ENCODE measurements at regions not wholly inside any gene's neighbourhood (a gene's known extent, or its start where the extent isn't known, plus 50 kb on each side); places are given as distances from the start of the nearest gene placed in this dataset.

DNA sequence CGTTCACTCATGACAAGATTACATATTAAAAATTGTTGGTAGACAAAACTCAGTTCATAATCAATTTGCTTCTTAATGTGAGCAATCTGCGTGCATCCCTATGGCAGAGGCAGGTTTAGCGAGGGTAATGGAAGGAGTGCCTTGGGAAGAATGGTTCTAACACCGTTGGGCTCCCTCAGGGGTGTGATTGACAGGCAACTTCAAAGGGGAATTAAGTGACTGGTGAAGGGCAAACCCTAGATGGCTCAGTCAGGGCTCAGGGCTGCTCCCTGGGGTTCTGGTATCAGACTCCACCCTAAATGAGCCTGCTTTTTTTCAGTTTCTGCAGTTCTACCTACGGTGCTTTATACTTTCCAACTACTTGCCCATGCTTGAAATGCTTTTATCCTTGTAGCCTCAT is 419.5 kb upstream of the CELF4 start:
- peak; percentile 17 for DNase-seq

DNA sequence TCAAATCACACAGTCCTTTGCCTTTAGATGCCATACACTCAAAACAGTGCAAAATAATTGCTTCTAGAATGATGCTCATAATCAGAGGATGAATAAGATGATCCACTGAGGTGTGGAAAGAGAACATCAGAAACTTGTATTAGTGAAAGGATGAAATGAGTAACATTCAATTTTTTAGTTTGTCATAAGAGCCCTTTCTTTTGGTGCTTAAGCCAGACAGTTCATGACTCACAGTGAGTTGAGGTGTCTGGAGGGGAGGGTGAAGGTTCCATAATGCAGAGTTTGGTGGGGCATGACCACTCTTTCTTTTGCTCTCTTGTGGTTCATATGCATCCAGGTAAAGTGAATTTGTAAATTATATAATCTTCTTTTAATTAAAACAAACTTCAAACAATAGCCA is 415.0 kb upstream of the CELF4 start:
- DNase-seq: no peak

GRCh38 chr18:37975446-37975845 is 409.8 kb upstream of the CELF4 start:
- no peak for DNase-seq

- DNase-seq: no peak
Observed at GRCh38 chr18:37967261-37967660, 401.7 kb upstream of the CELF4 start.

DNA sequence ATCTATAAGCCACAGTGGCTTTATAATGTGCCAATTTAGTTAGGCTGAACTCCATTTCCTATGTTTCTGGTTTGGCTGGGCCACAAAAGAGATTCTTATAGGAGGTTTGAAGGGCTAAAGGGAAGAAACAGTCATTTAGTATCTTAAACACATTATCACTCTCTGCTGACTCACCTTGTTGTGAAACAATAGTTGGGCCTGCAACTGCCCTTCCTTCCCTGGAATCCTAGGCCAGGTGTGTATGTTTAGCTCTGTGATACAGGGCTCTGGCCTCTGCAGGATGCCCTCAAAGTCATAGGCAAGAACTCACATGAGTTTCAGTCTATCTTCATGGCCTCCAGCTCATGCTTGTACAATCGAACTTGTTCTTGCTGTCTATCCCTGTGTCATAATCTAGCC is 400.0 kb upstream of the CELF4 start:
- DNase-seq: no peak

GRCh38 chr18:37964885-37965571 is 399.4 kb upstream of the CELF4 start:
- DNase-seq: no peak

GRCh38 chr18:37963837-37964236 is 398.2 kb upstream of the CELF4 start:
- no peak for DNase-seq

GRCh38 chr18:37962316-37962966 is 396.8 kb upstream of the CELF4 start:
- no peak for DNase-seq

DNA sequence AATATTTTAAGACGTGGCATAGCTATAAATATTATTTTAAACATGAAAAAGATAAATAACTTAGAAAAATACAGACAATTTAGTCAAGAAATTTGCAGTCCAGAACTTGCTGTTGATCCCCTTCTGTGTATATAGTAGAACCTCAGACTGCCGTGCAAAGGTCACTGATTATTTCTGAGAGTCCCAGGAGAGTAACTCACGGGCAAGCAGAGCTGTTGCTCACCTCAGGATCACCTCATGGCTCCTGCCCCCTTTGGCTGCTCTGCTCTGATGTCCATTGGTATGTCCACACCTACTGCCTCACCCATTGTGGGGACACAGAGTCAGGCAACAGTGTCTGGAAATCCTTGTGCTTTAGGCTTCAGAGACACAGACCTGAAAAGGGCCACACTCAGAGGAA is 392.9 kb upstream of the CELF4 start:
- no peak for DNase-seq

DNA sequence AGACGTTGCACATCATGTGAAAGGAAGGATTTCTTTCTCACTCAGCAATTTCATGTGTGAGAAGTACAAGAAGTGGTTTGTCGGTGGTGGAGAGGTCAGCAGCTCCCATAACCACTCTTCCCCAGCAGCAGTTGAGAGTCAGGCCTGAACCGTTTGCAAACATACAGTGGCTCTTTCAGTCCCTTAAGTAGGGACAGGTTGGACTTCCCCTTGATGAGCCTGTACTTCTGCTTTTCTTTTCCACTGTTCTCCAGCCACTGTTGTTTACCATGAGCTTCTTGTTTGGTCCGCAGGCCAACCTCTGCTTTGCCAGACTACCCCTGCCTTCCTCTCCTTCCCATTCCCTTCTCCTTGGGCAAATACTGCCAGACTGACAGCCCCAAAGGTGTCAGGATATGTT is 391.3 kb upstream of the CELF4 start:
- DNase-seq: no peak

DNA sequence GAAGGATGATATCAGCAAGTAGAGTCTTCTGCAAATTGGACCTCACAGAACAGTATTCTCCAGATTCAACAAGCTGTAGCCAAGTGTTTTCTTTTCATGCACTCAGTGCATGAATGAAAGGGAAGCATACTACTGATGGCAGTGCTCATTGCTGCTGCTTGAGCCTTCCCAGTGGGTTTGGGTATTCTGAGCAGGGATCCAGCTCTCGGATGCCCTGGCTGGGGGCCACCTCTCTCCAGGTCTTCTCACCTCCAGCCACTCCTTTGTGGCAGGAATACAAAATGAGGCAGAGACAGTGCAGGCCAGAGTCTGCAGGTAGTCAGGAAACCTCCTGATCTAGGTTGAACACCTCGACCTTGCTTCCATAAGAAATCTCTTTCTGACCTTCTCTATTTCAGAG is 390.4 kb upstream of the CELF4 start:
- no peak for DNase-seq

DNA sequence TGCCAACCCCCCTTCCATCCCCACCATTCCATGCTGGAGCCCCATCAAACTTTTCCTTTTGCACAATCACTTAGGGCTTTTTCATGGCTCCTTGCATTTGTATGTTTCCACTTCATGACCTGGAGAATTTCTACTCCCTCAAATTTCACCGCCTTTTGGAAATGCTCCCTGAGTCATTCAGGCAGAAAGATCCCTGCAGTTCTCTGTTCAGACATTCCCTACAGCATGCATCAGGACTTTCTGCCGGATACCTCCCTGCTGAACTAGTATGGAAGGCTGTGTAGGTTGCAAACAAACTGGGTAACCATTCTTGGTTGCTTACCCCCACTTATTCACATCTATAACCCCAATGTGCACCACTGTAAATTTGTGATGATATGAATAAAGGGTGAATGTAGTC is 389.6 kb upstream of the CELF4 start:
- DNase-seq: no peak

GRCh38 chr18:37953876-37954275 is 388.3 kb upstream of the CELF4 start:
- DNase-seq: no peak

DNA sequence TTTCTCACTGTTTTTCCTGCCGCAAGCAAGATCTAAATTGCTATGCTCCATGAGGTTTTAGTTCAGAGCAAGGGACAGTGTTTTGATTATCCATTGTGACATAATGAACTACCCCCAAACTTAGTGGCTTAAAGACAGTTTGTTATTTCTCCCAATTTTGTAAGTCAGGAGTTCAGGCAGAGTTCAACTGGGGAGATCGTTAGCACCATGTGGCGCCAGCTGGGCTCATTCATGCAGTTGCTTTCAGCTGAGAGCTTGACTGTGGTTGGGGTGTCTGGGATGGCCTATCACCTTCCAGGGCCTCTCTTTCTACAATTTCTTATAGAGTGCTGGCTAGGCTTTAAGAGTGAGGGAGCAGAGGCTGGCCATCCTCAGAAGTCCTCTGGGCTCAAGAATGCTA is 382.9 kb upstream of the CELF4 start:
- no peak for DNase-seq

DNA sequence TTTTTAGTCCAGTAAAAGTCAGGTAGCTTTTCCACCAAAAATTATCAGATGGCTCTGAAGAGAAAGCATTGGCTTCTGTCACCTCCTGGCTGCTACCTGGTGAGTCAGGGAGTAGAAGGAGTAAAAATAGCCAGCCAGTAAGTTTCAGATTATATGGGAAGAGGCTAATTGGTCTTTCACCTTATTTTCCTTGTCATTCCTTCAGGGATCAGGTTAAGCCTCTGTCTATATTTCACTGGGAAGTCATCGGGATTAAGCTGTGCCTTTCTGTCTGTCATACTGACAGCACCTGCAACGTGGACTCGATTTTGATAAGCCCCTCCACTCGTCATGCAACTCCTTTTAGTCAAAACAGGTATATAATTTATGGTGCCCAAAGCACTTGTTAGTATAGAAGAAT is 380.7 kb upstream of the CELF4 start:
- DNase-seq: no peak

GRCh38 chr18:37944700-37945270 is 379.2 kb upstream of the CELF4 start:
- DNase-seq: no peak

- DNase-seq: no peak
Observed at GRCh38 chr18:37937287-37937686, 371.7 kb upstream of the CELF4 start.

- DNase-seq: no peak
Observed at GRCh38 chr18:37935086-37935485, 369.5 kb upstream of the CELF4 start.

DNA sequence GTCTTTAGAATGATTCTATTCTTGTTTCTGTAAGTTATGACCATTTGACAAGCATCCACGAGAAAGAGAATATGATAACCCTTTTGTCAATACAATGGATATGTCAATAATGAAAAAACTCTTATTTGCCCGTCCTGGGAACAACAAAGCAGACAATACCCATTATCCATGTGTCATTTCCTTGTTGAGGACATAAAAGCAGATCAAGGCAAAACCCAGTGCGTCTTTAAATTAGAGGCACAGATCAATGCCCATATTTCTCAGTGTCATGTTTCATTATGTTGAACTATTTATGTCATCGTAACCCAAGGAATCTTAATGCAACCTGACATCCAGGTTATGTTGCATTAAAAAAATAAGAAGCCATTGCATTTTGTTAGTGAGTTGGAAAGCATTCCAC is 365.0 kb upstream of the CELF4 start:
- no peak for DNase-seq

DNA sequence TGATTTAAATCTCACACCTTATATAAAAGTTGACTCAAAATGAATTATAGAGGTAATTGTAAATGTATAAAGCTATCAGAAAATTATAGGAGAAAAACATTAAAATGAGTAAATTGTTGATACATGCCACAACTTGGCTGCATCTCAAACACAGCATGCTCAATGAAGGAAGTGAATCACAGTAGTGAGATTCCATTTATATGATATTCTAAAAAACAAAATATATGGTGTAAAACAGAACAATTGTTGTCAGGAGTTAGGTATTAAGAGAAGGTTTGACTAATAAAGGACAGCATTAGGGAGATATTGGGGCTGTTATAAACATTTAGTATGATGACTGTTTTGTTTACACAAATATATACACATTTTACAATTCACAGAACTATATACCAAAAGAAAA is 356.6 kb upstream of the CELF4 start:
- DNase-seq: no peak

GRCh38 chr18:37920865-37921264 is 355.3 kb upstream of the CELF4 start:
- DNase-seq: no peak

GRCh38 chr18:37913051-37913450 is 347.5 kb upstream of the CELF4 start:
- no peak for DNase-seq

DNA sequence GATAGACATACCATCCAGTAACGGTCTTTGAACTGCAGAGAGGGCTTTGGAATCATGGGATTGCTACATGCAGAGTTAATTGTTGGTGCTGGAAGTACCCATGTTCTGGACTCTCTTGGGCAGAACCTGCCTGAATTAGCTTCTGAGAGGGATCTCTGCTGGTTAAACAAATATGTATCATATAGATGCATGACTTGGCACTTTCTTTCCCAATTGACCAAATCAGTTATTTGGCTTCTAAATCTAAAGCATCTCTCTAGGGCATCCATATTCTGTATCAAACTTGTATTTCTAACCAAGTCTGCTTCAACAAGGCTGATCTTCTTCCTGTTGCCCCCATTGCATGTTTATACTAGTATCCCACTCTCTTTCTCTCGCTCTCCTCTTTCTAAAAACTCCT is 336.7 kb upstream of the CELF4 start:
- DNase-seq: no peak

DNA sequence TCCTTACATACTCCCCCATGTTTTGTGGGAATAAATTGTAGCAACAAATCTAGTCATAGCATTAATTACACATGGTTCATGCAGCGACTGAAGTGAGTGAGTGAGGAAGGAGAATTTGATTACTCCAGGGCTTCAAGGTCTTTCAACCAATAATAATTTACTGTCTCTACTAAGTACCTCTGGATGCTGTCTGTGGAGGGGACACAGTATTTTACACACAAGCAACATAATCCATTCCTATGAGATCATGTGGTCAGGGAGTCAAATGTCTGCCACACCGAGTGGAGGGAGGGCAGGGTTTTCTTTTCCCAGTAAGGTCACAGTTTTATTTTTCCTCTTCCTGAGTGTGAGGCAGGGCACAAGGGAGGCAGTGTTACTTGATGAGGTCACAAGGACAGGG is 334.7 kb upstream of the CELF4 start:
- no peak for DNase-seq

DNA sequence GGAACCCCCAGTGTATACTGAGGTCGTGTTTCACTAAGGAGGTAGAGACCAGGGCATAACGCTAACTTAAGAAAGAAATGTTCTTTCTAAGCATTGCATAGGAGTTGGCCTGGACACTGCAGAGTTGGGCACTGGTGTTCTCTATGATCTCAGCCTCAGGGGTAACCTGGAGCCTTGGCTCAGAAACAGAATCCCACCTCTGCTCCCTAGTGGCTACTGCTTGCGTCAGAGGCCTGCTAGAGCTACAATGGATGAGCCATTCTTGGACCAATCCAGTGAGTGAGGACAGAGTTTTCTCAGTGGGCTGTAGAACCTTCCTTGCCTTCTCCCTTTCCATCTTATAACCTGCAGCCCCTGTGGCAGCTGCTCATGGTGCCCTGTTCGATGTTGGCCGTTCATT is 324.4 kb upstream of the CELF4 start:
- no peak for DNase-seq
